NCI-H1694 treated with DMSO at 0.1 percent for 48 hours (cell line): ENCODE measurements at regions not wholly inside any gene's neighbourhood (a gene's known extent, or its start where the extent isn't known, plus 50 kb on each side); places are given as distances from the start of the nearest gene placed in this dataset.

ENCODE experiments used
- DNase-seq: peaks from one replicate; lab custom pipeline; 2025; lab: John Stamatoyannopoulos, UW

- no peak for DNase-seq
Measured at GRCh38 chr3:194069421-194070219, 66.3 kb upstream of the HES1 start.

- DNase-seq = no peak
Measured at GRCh38 chr3:194070220-194070633, 65.7 kb upstream of the HES1 start.

GRCh38 chr3:194070634-194071409 lies 65.1 kb upstream of the HES1 start:
- peak; percentile 76 for DNase-seq

GRCh38 chr3:194072097-194072428 lies 63.9 kb upstream of the HES1 start:
- DNase-seq = no peak

- no peak for DNase-seq
Measured at GRCh38 chr3:194072691-194073279, 63.2 kb upstream of the HES1 start.

- DNase-seq = no peak
Measured at GRCh38 chr3:194073926-194074325, 62.0 kb upstream of the HES1 start.

GRCh38 chr3:194075088-194075615 lies 60.8 kb upstream of the HES1 start:
- no peak for DNase-seq

- no peak for DNase-seq
Measured at GRCh38 chr3:194075802-194076460, 60.0 kb upstream of the HES1 start.

GRCh38 chr3:194076475-194076874 lies 59.5 kb upstream of the HES1 start:
- DNase-seq = no peak

GRCh38 chr3:194077602-194078001 lies 58.3 kb upstream of the HES1 start:
- no peak for DNase-seq

- no peak for DNase-seq
Measured at GRCh38 chr3:194078045-194078821, 57.7 kb upstream of the HES1 start.

- DNase-seq = no peak
Measured at GRCh38 chr3:194079702-194080172, 56.2 kb upstream of the HES1 start.

GRCh38 chr3:194080436-194080835 lies 55.5 kb upstream of the HES1 start:
- DNase-seq = no peak

GRCh38 chr3:194080913-194081800 lies 54.8 kb upstream of the HES1 start:
- DNase-seq = no peak

- no peak for DNase-seq
Measured at GRCh38 chr3:194081826-194082225, 54.1 kb upstream of the HES1 start.

- no peak for DNase-seq
Measured at GRCh38 chr3:194082743-194083636, 53.0 kb upstream of the HES1 start.

- DNase-seq = no peak
Measured at GRCh38 chr3:194083637-194084224, 52.2 kb upstream of the HES1 start.

GRCh38 chr3:194084284-194084683 lies 51.7 kb upstream of the HES1 start:
- DNase-seq = no peak
